ENCODE measurements at regions not wholly inside any gene's neighbourhood (a gene's known extent, or its start where the extent isn't known, plus 50 kb on each side); places are given as distances from the start of the nearest gene placed in this dataset.

- no peak for DNase-seq
These were observed 1123.7 kb upstream of the NCAM2 start for GRCh38 chr21:19874521-19874920.

GRCh38 chr21:19878133-19878532, 1120.1 kb upstream of the NCAM2 start:
- DNase-seq, result no peak

DNA sequence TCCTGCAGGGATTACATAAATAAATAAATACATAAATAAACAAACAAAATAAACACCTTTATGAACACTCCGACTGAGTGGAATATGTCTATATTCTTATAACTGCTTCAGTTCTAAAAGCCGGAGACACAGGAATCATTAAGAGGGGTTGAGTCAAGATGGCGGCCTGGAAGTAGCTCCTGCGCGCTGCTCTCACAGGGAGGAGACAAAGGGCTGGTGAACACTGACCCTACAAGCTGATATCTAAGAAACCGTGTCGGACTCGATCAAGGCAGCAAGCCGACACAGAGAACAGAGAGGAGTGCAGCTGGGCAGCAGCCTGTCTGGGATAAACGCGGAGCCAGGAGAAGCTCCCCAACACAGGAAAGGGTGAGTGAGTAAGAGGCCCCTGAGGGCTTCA, 1098.6 kb upstream of the NCAM2 start:
- no peak for DNase-seq

GRCh38 chr21:19900149-19900548, 1098.1 kb upstream of the NCAM2 start:
- DNase-seq, result no peak

GRCh38 chr21:19908390-19908789, 1089.8 kb upstream of the NCAM2 start:
- no peak for DNase-seq

DNA sequence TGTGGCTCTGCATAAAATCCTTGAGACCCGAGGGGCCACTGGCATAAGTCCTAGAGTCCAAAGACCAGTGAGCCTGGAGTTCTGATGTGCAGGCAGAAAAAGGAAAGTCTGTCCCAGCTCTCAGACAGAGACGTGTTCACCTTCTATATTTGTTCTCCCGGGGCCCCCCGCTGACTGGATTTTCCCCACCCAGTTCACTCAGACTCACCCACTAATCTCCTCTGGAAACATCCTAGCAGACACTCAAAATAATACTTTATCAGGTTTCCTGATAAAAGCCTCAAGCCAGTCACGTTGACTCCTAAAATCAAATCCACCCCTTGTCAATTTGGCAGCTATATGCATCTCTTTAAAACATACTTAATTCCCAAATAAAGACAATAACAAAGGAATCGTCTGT, 1084.2 kb upstream of the NCAM2 start:
- no peak for DNase-seq

- no peak for DNase-seq
These were observed 1077.0 kb upstream of the NCAM2 start for GRCh38 chr21:19921211-19921610.

DNA sequence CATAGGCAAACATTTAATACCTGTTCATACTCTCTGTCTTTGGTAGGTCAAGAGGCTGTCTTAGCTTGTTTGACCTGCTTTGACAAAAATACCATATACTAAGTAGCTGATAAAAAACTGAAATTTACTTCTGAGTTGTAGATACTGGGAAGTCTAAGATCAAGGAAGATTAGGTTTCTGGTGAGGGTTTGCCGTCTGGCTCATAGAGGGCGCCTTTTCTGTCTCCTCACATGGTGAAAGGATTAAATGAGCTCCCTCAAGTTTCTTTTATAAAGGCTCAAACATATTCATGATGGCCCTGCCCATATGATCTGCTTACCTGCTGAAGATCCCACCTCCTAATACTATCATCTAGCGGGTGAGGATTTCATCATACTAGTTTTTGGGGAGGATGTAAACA, 1076.1 kb upstream of the NCAM2 start:
- DNase-seq, result no peak

DNA sequence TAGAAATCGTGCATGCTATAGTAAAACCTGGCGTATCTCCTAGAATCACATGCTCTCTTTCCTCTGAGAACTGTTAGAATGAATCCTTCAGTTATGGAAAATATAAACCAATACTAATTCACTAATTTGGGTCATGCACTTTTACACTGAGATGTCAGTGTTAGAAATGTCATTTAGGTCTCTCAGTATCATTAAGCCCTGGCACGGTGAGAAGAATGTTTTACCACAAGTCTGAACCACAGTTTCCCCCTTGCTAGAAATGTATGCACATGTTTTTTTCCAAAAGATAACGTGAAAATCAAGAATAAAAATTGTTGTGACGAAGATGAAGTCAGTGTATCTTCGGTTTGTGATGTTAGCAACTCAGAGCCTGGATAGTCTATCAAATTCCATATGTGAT, 1062.7 kb upstream of the NCAM2 start:
- DNase-seq, result no peak

GRCh38 chr21:19937619-19938018, 1060.6 kb upstream of the NCAM2 start:
- no peak for DNase-seq

- no peak for DNase-seq
These were observed 1056.6 kb upstream of the NCAM2 start for GRCh38 chr21:19941626-19942025.

DNA sequence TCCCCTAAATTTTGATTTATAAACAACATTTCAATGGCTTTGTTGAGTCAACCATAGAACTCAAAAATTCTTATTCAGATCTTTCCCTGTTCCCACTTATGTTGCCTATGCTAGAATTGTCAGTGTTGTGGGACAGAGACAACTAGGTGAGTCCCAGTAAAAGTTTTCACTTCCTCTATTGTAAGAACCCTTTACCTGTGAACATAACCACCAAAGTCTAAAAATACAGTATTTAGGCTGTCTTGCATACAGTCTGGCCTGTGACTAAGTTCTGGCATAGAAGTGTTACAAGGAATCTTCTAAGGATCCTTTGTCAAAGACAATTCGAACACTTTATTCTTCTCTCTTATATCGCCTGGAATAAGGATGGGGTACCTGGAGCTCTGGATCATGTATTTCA, 1047.9 kb upstream of the NCAM2 start:
- DNase-seq, result no peak

DNA sequence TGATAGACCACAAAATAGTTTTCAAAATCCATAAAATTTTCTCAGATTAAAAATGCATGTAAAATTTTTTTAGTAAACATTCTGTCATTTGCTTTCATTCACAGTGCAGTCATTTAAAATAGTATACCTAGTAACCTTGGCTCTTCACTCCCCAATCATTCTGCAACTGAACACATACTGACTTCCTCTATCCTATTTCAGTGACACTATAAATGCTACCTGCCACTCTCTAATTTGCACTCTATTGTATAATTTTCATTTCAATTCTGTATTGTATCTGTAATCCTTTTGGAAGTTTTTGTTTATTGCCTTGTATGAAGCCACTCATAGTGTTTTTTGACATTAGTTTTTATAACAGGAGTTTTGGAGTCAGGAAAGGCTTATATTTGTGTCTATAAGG, 1029.1 kb upstream of the NCAM2 start:
- DNase-seq, result no peak

DNA sequence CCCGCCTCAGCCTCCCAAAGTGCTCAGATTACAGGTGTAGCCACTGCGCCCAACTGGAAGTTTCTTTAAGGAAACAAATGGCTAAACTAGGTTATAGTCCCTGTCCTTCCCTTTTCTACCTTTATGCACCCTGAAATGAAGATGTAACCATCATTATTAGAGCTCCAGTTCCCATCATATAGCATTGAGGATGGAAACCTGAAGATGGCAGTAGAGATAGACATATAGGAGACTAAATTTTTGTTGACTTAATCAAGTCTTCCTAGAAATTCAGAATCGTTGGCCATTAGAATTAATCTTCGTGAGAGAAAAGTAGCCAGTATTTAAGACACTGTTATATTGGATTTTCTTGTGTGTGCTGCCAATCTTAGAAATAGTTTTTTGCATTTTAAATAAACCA, 1016.3 kb upstream of the NCAM2 start:
- DNase-seq, result no peak

GRCh38 chr21:19986396-19986795, 1011.8 kb upstream of the NCAM2 start:
- DNase-seq, result no peak

DNA sequence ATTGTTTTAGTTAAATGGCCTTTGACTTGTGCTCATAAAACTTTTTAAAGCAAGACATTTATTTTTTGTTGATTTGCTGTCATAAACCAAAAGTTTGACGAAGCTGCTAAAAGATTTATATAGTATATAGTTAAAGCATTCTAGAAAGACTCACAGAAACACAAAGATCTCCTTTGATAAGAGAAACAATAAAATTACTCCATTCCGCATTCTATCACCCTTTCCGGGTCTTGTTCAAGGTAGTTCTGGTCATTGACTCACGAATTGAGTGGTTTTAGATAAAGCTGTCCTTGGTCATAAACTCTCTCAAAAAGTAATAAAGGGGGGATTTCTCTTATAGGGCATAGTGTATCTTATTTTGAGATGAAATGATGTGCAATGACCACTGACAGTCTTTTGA, 1010.5 kb upstream of the NCAM2 start:
- DNase-seq, result no peak

GRCh38 chr21:19992540-19992939, 1005.7 kb upstream of the NCAM2 start:
- no peak for DNase-seq

- DNase-seq, result no peak
These were observed 1004.9 kb upstream of the NCAM2 start for GRCh38 chr21:19993268-19993667.

DNA sequence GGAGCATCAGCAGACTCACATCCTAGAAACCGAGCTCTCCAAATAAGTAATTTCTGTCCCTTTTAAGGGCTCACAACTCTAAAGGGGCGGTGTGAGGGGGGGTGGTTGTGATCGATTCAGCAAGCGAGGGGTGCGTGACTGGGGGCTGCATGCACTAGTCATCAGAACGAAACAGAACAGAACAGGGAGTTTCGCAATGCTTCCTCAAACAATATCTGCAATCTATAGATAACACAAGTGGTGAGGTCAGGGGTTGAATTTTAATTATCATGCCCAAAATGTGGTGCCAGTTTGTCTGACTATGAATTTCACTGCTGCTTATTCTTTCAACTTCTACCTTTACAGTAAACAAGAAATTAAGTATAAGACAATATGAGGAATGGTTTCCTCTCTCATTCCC, 1003.0 kb upstream of the NCAM2 start:
- DNase-seq, result peak in 2 of 3 donors; percentile 0 to 1

GRCh38 chr21:19998453-19998852, 999.8 kb upstream of the NCAM2 start:
- no peak for DNase-seq

DNA sequence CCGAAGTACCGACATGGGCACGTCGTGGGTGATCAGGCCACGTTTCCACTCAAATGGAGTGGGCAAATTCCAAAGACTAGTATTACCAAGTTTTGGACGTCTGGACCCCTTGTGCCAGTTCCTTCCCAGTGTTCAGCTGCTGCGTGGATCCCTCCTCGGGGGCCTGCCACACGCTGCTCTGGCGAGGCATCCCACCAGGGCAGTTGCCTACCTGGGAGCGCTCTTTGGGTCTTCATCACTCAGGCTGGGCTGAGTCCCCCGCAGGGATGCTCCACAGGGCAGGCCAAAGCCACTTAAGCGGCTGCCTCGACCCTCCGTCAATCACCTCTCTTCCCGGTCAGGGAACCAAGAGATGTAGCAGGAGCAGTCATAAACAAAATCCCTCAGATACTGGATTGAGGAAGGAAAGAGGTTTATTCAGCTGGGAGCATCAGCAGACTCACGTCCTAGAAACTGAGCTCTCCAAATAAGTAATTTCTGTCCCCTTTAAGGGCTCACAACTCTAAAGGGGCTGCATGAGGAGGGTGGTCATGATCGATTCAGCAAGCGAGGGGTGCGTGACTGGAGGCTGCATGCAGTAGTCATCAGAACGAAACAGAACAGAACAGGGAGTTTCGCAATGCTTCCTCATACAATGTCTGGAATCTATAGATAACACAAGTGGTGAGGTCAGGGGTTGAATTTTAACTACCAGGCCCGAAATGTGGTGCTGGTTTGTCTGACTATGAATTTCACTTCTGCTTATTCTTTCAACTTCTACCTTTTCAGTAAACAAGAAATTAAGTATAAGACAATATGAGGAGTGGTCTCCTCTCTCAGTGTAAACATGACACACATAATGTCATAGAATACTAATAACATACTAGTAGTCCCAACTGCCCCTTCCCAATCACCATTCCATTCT, 998.6 kb upstream of the NCAM2 start:
- DNase-seq, result peak; percentile 24 to 32 (median 28)

- no peak for DNase-seq
These were observed 993.8 kb upstream of the NCAM2 start for GRCh38 chr21:20004367-20004766.

GRCh38 chr21:20010691-20011200, 987.5 kb upstream of the NCAM2 start:
- DNase-seq, result no peak

- no peak for DNase-seq
These were observed 984.4 kb upstream of the NCAM2 start for GRCh38 chr21:20013851-20014250.

All from suppressor macrophage treated with lipopolysaccharide for 1 hour (primary cell).